CD14-positive monocyte (primary cell): ENCODE measurements at regions not wholly inside any gene's neighbourhood (a gene's known extent, or its start where the extent isn't known, plus 50 kb on each side); places are given as distances from the start of the nearest gene placed in this dataset.
"Not testable (repeated sequence)": the region's sequence is repeated elsewhere in the genome, so short reads cannot be mapped to it uniquely, and the experiment has no call there.

Source experiments
- DNase-seq, 3 donors: peaks; one replicate each; pipeline ENCODE4 v3.0.0-alpha.2; 2011 to 2022
- H2AFZ ChIP-seq: 2 replicates; pipeline ENCODE4 v1.6.0; 2012; ENCODE audit warnings: mild to moderate bottlenecking, low read depth, low read length, inconsistent platforms; ENCODE audit not compliant: insufficient read depth, poor library complexity, severe bottlenecking
- H3K27ac ChIP-seq, 2 donors: 1 replicate in 1 of 2; 2 replicates in 1 of 2; pipeline ENCODE4 v1.5.1; 2012 to 2013; ENCODE audit warnings: low read length in 2 of 2, control low read depth in 1 of 2, inconsistent platforms in 1 of 2, low read depth in 1 of 2, mild to moderate bottlenecking in 1 of 2
- H3K27me3 ChIP-seq, 2 donors: one replicate each; pipeline versions ENCODE4 v1.6.0 to v1.6.1; 2011 to 2013; ENCODE audit warnings: low read length in 2 of 2; ENCODE audit not compliant: control insufficient read depth in 2 of 2, insufficient read depth in 2 of 2
- H3K36me3 ChIP-seq, 2 donors: replicated peaks in 1 of 2; 1 replicate in 1 of 2; 2 replicates in 1 of 2; pipeline versions ENCODE4 v1.5.1 to v1.6.1; 2012 to 2013; ENCODE audit warnings: low read length in 2 of 2, control low read depth in 1 of 2, inconsistent platforms in 1 of 2, mild to moderate bottlenecking in 1 of 2; ENCODE audit not compliant: insufficient read depth in 2 of 2, control insufficient read depth in 1 of 2
- H3K4me1 ChIP-seq, 2 donors: 1 replicate in 1 of 2; 2 replicates in 1 of 2; pipeline versions ENCODE4 v1.5.1 to v1.6.1; 2012 to 2013; ENCODE audit warnings: low read length in 2 of 2, control low read depth in 1 of 2, inconsistent platforms in 1 of 2, mild to moderate bottlenecking in 1 of 2, moderate library complexity in 1 of 2; ENCODE audit not compliant: insufficient read depth in 2 of 2, control insufficient read depth in 1 of 2
- H3K4me2 ChIP-seq: replicated peaks from 2 replicates; pipeline ENCODE3; 2012; ENCODE audit warnings: low read length, moderate library complexity, mild to moderate bottlenecking; ENCODE audit not compliant: poor library complexity, severe bottlenecking; ENCODE audit errors: extremely low read depth
- H3K4me3 ChIP-seq, 3 experiments: fragments of 200-600 bp in 1 of 3; sonication (generic) in 1 of 3; replicated peaks in 1 of 3; 1 replicate in 2 of 3; 2 replicates in 1 of 3; pipeline ENCODE4 v1.5.1; 2011 to 2013; ENCODE audit warnings: low read length in 3 of 3, mild to moderate bottlenecking in 3 of 3, control low read depth in 2 of 3, low read depth in 2 of 3, inconsistent platforms in 1 of 3, moderate library complexity in 1 of 3
- H3K79me2 ChIP-seq: 2 replicates; pipeline ENCODE4 v1.6.0; 2012; ENCODE audit warnings: mild to moderate bottlenecking, control low read depth, inconsistent platforms, low read length, moderate library complexity; ENCODE audit not compliant: insufficient read depth
- H3K9ac ChIP-seq: 2 replicates; pipeline ENCODE4 v1.6.0; 2017; ENCODE audit warnings: low read length, mild to moderate bottlenecking; ENCODE audit not compliant: insufficient read depth, poor library complexity, severe bottlenecking
- H3K9me3 ChIP-seq, 2 donors: replicated peaks in 1 of 2; 1 replicate in 1 of 2; 2 replicates in 1 of 2; pipeline versions ENCODE4 v1.5.1 to v1.6.1; 2012 to 2013; ENCODE audit warnings: low read length in 2 of 2, control low read depth in 1 of 2; ENCODE audit not compliant: control insufficient read depth in 1 of 2, insufficient read depth in 1 of 2
- H4K20me1 ChIP-seq: 2 replicates; pipeline ENCODE4 v1.6.0; 2012; ENCODE audit warnings: mild to moderate bottlenecking, low read length, control low read depth, moderate library complexity; ENCODE audit not compliant: insufficient read depth
- H3K27ac Mint-ChIP-seq, 7 donors: one replicate each; pipeline ENCODE4 v1.8.0; 2020; ENCODE audit warnings: mild to moderate bottlenecking in 7 of 7, mixed read lengths in 7 of 7, moderate library complexity in 6 of 7, inconsistent platforms in 2 of 7
- H3K27me3 Mint-ChIP-seq, 3 donors: one replicate each; pipeline ENCODE4 v1.8.0; 2021 to 2022; ENCODE audit warnings: low read depth in 3 of 3, mild to moderate bottlenecking in 3 of 3, mixed read lengths in 3 of 3, moderate library complexity in 3 of 3, inconsistent platforms in 1 of 3
- H3K36me3 Mint-ChIP-seq, 2 donors: one replicate each; pipeline ENCODE4 v1.8.0; 2020; ENCODE audit warnings: mixed read lengths in 2 of 2, inconsistent platforms in 1 of 2, mild to moderate bottlenecking in 1 of 2
- H3K4me1 Mint-ChIP-seq: one replicate; pipeline ENCODE4 v1.8.0; 2020; ENCODE audit warnings: mild to moderate bottlenecking, mixed read lengths
- H3K4me3 Mint-ChIP-seq, 2 donors: one replicate each; pipeline ENCODE4 v1.8.0; 2020; ENCODE audit warnings: mild to moderate bottlenecking in 2 of 2, mixed read lengths in 2 of 2, moderate library complexity in 1 of 2
- H3K9me3 Mint-ChIP-seq, 7 donors: one replicate each; pipeline ENCODE4 v1.8.0; 2020 to 2022; ENCODE audit warnings: mixed read lengths in 7 of 7, mild to moderate bottlenecking in 6 of 7, moderate library complexity in 6 of 7, inconsistent platforms in 2 of 7
- WGBS: methylation state at CpG from one replicate; pipeline ENCODE4 v1.1.5; 2013; ENCODE audit warnings: missing lambda C conversion rate; ENCODE audit not compliant: insufficient coverage; 5-methylcytosine and 5-hydroxymethylcytosine counted together
- intact Hi-C, 2 donors: fragments of 100-400 bp; cut with micrococcal nuclease; formaldehyde crosslinking; loops; one replicate each; pipeline versions ENCODE4 v1.15.0 to v1.15.1; 2023
- TF ChIP-seq, protein P1 (sequence below): fragments of 200-600 bp; IDR thresholded peaks from one replicate; pipeline ENCODE4 v1.8.0; 2022; ENCODE audit warnings: antibody characterized with exemption, mild to moderate bottlenecking

- not testable (repeated sequence) for H3K27ac Mint-ChIP-seq
- WGBS, result no CpG with 5 or more reads among the region's 3 CpGs
These were observed 54.8 kb upstream of the ZNF30 start for GRCh38 chr19:34871911-34872310.

GRCh38 chr19:34867631-34868030, 59.1 kb upstream of the ZNF30 start:
- H3K4me3 Mint-ChIP-seq, result no peak overlapping the region
- Histone ChIP-seq H3K9ac (no peak overlapping the region), H3K4me2 (no peak overlapping the region), H3K4me3 (no peak overlapping the region), H2AFZ (no peak overlapping the region), H3K36me3 (no peaks in the 10 kb centered on the region), H3K27me3 (no peaks in the 10 kb centered on the region), H4K20me1 (no peaks in the 10 kb centered on the region), H3K4me1 (no peaks in the 10 kb centered on the region), H3K79me2 (no peaks in the 10 kb centered on the region), H3K9me3 (peaks cover 15 to 28% of the 10 kb centered on the region in 2 donors), H3K27ac (no peak overlapping the region)
- 89% methylated on average over 3 of the region's 4 CpGs for WGBS
- DNase-seq, result no peak
- H3K27me3 Mint-ChIP-seq, result peaks cover 0 to 4% (median 1%) of the 10 kb centered on the region in 3 donors
- H3K9me3 Mint-ChIP-seq, result peaks cover 18 to 45% (median 40%) of the 10 kb centered on the region in 7 donors
- no peaks in the 10 kb centered on the region for H3K36me3 Mint-ChIP-seq
- no peak overlapping the region for H3K27ac Mint-ChIP-seq
- no peaks in the 10 kb centered on the region for H3K4me1 Mint-ChIP-seq
- TF ChIP-seq, protein P1, sequence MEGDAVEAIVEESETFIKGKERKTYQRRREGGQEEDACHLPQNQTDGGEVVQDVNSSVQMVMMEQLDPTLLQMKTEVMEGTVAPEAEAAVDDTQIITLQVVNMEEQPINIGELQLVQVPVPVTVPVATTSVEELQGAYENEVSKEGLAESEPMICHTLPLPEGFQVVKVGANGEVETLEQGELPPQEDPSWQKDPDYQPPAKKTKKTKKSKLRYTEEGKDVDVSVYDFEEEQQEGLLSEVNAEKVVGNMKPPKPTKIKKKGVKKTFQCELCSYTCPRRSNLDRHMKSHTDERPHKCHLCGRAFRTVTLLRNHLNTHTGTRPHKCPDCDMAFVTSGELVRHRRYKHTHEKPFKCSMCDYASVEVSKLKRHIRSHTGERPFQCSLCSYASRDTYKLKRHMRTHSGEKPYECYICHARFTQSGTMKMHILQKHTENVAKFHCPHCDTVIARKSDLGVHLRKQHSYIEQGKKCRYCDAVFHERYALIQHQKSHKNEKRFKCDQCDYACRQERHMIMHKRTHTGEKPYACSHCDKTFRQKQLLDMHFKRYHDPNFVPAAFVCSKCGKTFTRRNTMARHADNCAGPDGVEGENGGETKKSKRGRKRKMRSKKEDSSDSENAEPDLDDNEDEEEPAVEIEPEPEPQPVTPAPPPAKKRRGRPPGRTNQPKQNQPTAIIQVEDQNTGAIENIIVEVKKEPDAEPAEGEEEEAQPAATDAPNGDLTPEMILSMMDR, result no peak
- intact Hi-C loops, result no loop called here

More at GRCh38 chr19:34871911-34872310, 54.8 kb upstream of the ZNF30 start:
- H3K36me3 ChIP-seq, H3K4me3 ChIP-seq, H3K27ac ChIP-seq, intact Hi-C loops, H3K27me3 Mint-ChIP-seq, H3K4me2 ChIP-seq, H3K4me3 Mint-ChIP-seq, H3K27me3 ChIP-seq, H4K20me1 ChIP-seq, H3K4me1 Mint-ChIP-seq, H3K79me2 ChIP-seq, H3K36me3 Mint-ChIP-seq, H3K9ac ChIP-seq, H3K4me1 ChIP-seq, DNase-seq, H2AFZ ChIP-seq: not testable (repeated sequence)
- H3K9me3 Mint-ChIP-seq, result peaks cover 13 to 46% (median 40%) of the 10 kb centered on the region in 7 donors
- peaks cover 23 to 36% of the 10 kb centered on the region in 2 donors for H3K9me3 ChIP-seq

GRCh38 chr19:34865225-34865624, 61.5 kb upstream of the ZNF30 start:
- intact Hi-C loops, H3K9ac ChIP-seq, H3K79me2 ChIP-seq, H3K36me3 ChIP-seq, H3K4me2 ChIP-seq, H3K27me3 ChIP-seq, H4K20me1 ChIP-seq, H3K27me3 Mint-ChIP-seq, H2AFZ ChIP-seq, H3K4me1 ChIP-seq, H3K36me3 Mint-ChIP-seq, H3K27ac ChIP-seq, DNase-seq, H3K4me3 ChIP-seq, H3K4me3 Mint-ChIP-seq, H3K4me1 Mint-ChIP-seq, H3K27ac Mint-ChIP-seq: not testable (repeated sequence)
- peaks cover 16 to 42% (median 29%) of the 10 kb centered on the region in 7 donors for H3K9me3 Mint-ChIP-seq
- no CpG with 5 or more reads among the region's 2 CpGs for WGBS
- peaks cover 15 to 28% of the 10 kb centered on the region in 2 donors for H3K9me3 ChIP-seq

- H3K36me3 ChIP-seq, H3K4me1 ChIP-seq, H2AFZ ChIP-seq, H3K9ac ChIP-seq, intact Hi-C loops, H3K27ac ChIP-seq, H3K4me2 ChIP-seq, H4K20me1 ChIP-seq, H3K9me3 ChIP-seq, H3K79me2 ChIP-seq, H3K36me3 Mint-ChIP-seq, DNase-seq, H3K4me1 Mint-ChIP-seq, H3K27me3 ChIP-seq, H3K4me3 ChIP-seq: not testable (repeated sequence)
- Mint-ChIP-seq H3K27ac (peak overlapping the region in 1 of 7 donors; percentile 4), H3K27me3 (peaks cover 5 to 16% (median 10%) of the 10 kb centered on the region in 3 donors), H3K9me3 (peaks cover 0 to 30% (median 17%) of the 10 kb centered on the region in 7 donors), H3K4me3 (peak overlapping the region; percentile 67 to 77)
- WGBS, result 37% methylated on average over 5 of the region's 34 CpGs
These were observed 66.6 kb upstream of the ZNF30 start for GRCh38 chr19:34859823-34860736.
